ENCODE measurements at regions not wholly inside any gene's neighbourhood (a gene's known extent, or its start where the extent isn't known, plus 50 kb on each side); places are given as distances from the start of the nearest gene placed in this dataset.
A peak's percentile ranks its signal among the peaks of the same experiment; 100 is the strongest.

DNA sequence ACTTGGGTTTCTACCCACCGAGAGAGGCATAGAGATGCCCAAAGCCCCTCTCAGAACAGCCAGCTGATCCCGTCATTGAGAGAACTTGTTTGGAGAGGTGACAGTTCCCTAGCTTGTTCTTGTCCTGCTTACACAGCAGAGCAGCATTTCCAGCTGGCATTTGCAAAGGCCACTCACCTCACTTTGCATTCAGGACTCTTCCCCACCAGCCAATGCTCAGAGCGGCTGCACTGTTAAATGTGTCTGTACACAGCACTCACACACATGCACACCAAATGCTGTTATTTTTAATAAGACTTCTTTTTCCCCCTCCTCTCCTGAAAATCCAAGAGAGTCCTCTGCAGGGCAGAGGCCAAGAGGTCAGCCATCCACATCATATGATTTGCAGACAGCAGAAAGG, 104.6 kb upstream of the SLC14A2 start:
- H3K27ac ChIP-seq (replicated peaks in 1 of 4) = no peak overlapping the region
- peaks cover 0 to 10% (median 0%) of the 10 kb centered on the region in 4 donors for H3K4me1 ChIP-seq
- H3K27me3 ChIP-seq = no peaks in the 10 kb centered on the region
- H3K4me3 ChIP-seq = no peak overlapping the region
- TF ChIP-seq, protein P1, sequence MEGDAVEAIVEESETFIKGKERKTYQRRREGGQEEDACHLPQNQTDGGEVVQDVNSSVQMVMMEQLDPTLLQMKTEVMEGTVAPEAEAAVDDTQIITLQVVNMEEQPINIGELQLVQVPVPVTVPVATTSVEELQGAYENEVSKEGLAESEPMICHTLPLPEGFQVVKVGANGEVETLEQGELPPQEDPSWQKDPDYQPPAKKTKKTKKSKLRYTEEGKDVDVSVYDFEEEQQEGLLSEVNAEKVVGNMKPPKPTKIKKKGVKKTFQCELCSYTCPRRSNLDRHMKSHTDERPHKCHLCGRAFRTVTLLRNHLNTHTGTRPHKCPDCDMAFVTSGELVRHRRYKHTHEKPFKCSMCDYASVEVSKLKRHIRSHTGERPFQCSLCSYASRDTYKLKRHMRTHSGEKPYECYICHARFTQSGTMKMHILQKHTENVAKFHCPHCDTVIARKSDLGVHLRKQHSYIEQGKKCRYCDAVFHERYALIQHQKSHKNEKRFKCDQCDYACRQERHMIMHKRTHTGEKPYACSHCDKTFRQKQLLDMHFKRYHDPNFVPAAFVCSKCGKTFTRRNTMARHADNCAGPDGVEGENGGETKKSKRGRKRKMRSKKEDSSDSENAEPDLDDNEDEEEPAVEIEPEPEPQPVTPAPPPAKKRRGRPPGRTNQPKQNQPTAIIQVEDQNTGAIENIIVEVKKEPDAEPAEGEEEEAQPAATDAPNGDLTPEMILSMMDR (IDR thresholded peaks at IDR 0.05) = no peak
- TF ChIP-seq EP300 (IDR thresholded peaks at IDR 0.05) (no peak), POLR2AphosphoS5 (IDR thresholded peaks at IDR 0.05) (no peak), POLR2A (IDR thresholded peaks at IDR 0.05; ENCODE audit: low read depth) (no peak)
- intact Hi-C loops (cut with DNase I) = no loop called here
- DNase-seq (ENCODE audit: extremely low spot score) = no peak
- 91% methylated on average over 3 of the region's 3 CpGs for WGBS
- no peaks in the 10 kb centered on the region for H3K36me3 ChIP-seq
- H3K9me3 ChIP-seq = no peaks in the 10 kb centered on the region

DNA sequence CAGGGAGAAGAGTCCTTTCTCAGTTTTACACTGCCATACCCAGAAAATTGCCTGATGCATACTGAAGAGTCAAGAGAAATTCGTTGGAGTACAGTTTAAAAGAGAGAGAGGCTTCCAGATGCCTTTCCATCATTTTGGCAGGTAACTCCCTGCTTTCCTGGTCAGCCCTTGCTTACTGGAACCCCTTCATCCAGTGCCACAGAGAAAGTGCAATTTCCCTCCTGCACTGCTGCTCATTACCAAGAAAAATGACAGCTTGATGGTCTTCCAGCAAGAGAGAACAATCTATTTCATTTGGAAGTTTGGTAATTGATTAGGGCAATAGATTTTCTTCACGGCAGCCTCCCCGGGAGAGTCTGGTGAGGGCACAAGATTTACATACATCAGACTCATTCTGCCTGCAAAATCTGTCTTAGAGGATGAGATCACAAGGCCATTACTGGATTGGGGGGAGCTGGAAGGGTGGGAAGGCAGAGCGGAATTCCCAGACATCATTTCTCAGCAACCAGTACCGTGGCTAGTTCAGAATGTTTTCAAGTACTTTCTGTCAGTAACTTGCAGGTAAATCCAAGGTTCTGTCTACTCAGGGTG, 102.8 kb upstream of the SLC14A2 start:
- WGBS = 85% methylated on average over 5 of the region's 5 CpGs
- intact Hi-C loops (cut with DNase I) = no loop called here

DNA sequence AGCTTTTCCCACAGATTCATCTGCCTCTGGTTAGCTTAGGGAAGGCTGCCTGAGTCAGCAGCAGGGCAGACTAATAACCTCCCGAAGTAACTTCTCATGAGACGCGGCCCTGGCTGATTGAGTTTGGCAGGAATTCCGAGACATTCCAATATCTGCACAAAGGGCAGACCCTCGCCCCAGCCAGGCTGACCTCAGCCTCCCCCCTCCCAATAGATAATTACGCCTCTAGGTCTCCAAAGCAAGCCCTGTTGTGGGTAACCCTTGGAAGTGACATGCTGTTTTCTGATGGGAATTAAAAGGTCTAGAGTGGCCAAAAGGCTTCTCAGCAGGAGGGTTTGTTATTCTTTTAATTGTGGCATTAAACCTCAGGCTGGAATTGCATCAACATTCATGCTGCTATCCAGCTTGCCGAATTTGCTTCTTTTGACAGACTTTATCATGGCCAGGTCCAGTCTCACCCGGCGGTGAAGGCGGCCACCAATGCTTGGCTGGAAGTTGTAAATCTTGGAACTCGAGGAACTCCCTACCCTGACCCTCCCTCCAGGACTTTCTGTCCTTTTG, 98.0 kb upstream of the SLC14A2 start:
- Histone ChIP-seq H3K27me3 (no peaks in the 10 kb centered on the region), H3K9me3 (no peaks in the 10 kb centered on the region), H3K4me1 (peaks cover 9 to 59% (median 45%) of the 10 kb centered on the region in 4 donors), H3K36me3 (no peaks in the 10 kb centered on the region), H3K27ac (replicated peaks in 1 of 4) (peak overlapping the region; percentile 40 to 70 (median 54)), H3K4me3 (no peak overlapping the region)
- WGBS = 59% methylated on average over 10 of the region's 11 CpGs
- no peak for DNase-seq (ENCODE audit: extremely low spot score)
- intact Hi-C loops (cut with DNase I) = no loop called here
- TF ChIP-seq, protein P1 (IDR thresholded peaks at IDR 0.05) = no peak
- no peak for TF ChIP-seq POLR2A (IDR thresholded peaks at IDR 0.05; ENCODE audit: low read depth)
- peak in 1 of 2 donors; percentile 27 for TF ChIP-seq POLR2AphosphoS5 (IDR thresholded peaks at IDR 0.05)
- TF ChIP-seq EP300 (IDR thresholded peaks at IDR 0.05) = no peak

More for the DNA sequence above, 102.8 kb upstream of the SLC14A2 start:
- Histone ChIP-seq H3K9me3 (no peaks in the 10 kb centered on the region), H3K36me3 (no peaks in the 10 kb centered on the region), H3K27ac (replicated peaks in 1 of 4) (no peak overlapping the region), H3K27me3 (no peaks in the 10 kb centered on the region), H3K4me1 (peaks cover 0 to 19% (median 14%) of the 10 kb centered on the region in 4 donors), H3K4me3 (no peak overlapping the region)
- no peak for DNase-seq (ENCODE audit: extremely low spot score)
- TF ChIP-seq EP300 (IDR thresholded peaks at IDR 0.05) = no peak
- TF ChIP-seq, protein P1 (IDR thresholded peaks at IDR 0.05) = no peak
- no peak for TF ChIP-seq POLR2A (IDR thresholded peaks at IDR 0.05; ENCODE audit: low read depth)
- TF ChIP-seq POLR2AphosphoS5 (IDR thresholded peaks at IDR 0.05) = no peak

DNA sequence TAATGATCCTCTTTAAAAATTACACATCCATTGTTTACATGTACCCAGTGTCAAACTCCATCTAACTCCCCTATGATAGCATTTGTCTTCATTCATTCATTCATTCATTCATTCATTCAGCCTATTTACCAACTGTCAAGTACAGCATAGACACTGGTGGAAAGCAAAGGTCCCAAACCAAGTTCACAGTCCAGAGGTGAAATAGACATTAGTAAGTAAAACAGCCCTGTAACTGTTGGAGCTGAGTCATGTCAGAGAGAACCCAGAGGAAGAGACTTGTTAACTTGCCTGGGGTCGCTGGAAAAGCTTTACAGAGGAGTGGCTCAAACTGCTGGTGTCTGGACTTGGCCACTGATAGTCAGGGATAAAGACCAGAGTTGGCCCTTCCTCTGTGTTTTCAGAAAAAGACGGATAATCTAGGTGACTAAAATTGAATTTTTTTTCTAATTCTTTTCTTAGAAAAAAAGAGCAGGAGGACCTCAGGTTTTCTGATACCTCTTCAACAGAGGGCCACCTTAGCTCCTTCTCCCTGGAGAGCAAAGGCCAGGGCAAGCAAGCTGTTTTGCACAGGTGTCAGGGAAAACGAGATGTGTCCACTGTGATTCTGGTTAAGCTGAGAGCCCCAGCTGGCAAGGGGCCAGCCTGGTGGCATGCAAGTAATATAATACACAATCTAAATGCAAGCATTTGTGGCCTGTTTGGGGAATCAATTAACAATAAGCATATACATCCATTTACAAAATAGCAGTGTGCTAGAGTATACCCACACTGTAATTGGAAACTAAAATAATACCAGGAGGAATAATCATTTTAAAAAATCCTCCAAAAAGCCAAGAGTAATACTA, 96.7 kb upstream of the SLC14A2 start:
- H3K4me1 ChIP-seq = peaks cover 9 to 69% (median 53%) of the 10 kb centered on the region in 4 donors
- DNase-seq (ENCODE audit: extremely low spot score) = no peak
- no peaks in the 10 kb centered on the region for H3K9me3 ChIP-seq
- no peak overlapping the region for H3K4me3 ChIP-seq
- intact Hi-C loops (cut with DNase I) = no loop called here
- peak overlapping the region in 2 of 4 donors; percentile 11 to 25 for H3K27ac ChIP-seq (replicated peaks in 1 of 4)
- no peaks in the 10 kb centered on the region for H3K27me3 ChIP-seq
- no peaks in the 10 kb centered on the region for H3K36me3 ChIP-seq
- TF ChIP-seq, protein P1 (IDR thresholded peaks at IDR 0.05) = no peak
- no peak for TF ChIP-seq POLR2AphosphoS5 (IDR thresholded peaks at IDR 0.05)
- no peak for TF ChIP-seq POLR2A (IDR thresholded peaks at IDR 0.05; ENCODE audit: low read depth)
- no peak for TF ChIP-seq EP300 (IDR thresholded peaks at IDR 0.05)
- WGBS = 58% methylated on average over 3 of the region's 3 CpGs
